HG03457 (cell line): ENCODE measurements at regions not wholly inside any gene's neighbourhood (a gene's known extent, or its start where the extent isn't known, plus 50 kb on each side); places are given as distances from the start of the nearest gene placed in this dataset.

Source experiments
- ATAC-seq: cut with Tn5 transposase; IDR thresholded peaks from one replicate; pipeline ENCODE4 v1.9.1; 2021; ENCODE audit warnings: moderate number of reproducible peaks; ENCODE audit not compliant: unreplicated experiment

DNA sequence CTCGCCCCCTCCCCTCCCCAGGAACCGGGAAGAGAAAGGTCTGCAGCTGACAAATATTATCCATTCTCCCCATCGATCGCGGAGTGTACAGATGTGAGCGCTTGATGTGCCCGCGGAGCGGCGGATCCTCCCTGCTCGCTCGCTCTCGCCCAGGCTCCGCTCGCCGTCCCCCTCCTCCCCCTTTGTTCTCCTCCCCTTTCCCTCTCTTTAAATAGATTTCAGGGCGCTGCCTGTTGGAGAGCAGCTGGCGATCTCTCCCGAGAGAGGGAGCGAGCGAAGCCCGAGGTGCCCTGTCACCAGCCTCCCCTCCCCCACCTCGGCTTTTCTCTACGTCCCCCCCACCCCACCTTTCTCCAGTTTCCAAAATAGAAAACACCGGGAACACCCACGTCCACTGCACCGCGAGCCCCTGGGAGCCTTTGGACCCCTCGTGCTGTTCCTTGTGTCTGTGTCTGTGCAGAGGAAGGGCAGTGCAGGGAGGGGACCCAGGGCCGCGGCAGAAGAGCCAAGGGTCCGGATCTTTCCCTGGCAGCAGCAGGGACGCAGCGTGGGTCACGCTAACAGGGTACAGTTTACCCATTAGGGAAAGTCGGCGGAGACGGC, 56.6 kb upstream of the BCOR start:
- ATAC-seq, result no peak

DNA sequence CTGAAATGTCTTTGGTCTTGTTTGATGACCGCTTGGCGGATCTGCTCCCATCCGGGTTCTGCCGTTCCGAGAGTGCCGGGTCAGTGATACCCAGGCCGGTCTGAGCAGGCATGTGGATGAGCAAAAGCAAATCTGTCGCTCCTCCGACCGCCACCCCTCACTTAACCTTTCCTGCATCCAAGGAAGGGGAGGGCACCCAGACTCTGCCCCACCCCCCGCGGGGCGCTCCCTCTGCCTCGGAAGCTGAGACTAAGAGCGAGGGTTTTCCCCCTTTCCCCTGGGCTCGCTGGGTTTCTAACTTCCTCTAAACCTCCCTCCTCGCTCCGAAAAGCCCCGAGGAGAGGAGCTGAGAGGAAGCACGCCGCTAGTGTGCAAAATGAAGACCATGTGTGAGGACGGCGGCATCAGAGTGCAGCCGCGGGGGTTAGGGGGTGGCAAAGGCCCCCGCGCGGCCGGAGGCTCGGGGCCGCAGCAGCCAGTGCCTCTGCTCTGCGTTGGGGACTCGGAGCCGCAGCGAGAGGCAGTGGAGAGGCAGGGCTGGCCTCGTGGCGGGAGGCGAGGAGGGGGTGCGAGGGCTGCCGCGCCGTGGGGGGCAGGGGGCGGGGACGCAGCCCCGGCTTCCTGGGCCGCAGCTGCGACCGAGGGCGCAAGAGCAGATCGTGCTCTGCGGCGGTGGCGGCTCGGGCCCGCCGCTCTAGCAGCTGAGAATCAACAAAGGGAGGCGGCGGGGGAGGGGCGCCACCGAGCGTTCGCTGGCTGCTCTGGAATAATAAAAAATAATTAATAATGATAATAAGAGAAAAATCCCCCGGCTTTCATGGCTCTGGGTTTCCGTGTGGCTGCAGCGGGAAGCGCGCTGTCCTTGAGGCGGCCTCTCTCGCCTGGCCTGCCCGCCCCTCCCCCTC, 55.8 kb upstream of the BCOR start:
- no peak for ATAC-seq

DNA sequence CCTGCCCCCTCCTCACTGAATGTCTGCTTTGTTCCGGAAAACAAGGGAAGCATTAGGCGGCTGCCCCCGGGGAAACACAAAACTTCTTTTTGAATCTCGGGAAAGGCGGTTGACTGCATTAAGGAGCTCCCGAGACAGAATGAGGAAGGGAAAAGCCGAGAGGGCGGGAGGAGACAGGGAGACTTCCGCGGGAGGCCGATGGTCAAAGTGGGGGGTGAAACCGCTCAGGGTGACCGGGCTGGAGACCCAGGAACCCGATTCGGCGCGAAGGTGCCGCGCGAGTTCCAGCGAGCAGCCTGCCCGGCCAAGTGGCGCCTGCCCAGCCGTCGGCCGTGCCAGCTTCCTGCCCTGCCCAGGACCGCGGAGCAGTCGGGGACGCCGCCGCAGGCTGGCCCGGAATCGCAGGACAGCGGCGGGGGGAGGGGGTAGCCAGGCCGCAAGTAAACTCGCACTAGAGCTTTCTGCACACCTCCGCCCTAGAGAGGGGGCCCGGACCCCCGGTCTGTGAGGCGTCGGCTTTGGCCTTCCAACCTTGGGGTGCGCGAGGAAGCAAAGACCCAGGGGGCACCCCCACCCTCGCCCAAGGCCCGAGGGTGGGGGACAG, 55.1 kb upstream of the BCOR start:
- no peak for ATAC-seq

DNA sequence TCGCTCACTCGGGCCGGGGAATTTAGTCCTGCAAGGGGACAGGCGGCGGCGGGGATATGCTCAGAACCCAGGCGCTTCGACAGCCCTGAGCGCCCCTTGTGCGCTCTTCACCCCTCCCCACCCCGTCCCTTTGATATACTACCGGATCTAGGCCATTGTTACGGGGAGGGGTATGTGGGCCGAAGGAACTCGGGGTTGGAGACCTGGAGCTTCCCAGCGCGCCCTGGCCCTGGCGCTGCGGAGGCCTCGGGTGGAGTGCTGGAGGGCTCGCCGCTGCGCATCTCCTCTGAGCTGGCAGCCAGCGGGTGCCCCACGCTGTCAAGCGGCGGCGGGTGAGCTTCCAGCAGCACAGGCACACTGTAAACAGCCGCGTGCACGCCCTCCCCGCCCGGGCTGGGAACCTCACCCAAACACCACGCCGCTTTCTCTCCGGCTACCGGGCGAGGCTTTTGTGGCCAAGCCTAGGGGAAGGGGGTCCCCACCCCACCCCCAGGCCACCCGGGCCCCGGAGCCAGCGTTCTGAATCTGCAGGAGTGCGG, 54.5 kb upstream of the BCOR start:
- no peak for ATAC-seq

DNA sequence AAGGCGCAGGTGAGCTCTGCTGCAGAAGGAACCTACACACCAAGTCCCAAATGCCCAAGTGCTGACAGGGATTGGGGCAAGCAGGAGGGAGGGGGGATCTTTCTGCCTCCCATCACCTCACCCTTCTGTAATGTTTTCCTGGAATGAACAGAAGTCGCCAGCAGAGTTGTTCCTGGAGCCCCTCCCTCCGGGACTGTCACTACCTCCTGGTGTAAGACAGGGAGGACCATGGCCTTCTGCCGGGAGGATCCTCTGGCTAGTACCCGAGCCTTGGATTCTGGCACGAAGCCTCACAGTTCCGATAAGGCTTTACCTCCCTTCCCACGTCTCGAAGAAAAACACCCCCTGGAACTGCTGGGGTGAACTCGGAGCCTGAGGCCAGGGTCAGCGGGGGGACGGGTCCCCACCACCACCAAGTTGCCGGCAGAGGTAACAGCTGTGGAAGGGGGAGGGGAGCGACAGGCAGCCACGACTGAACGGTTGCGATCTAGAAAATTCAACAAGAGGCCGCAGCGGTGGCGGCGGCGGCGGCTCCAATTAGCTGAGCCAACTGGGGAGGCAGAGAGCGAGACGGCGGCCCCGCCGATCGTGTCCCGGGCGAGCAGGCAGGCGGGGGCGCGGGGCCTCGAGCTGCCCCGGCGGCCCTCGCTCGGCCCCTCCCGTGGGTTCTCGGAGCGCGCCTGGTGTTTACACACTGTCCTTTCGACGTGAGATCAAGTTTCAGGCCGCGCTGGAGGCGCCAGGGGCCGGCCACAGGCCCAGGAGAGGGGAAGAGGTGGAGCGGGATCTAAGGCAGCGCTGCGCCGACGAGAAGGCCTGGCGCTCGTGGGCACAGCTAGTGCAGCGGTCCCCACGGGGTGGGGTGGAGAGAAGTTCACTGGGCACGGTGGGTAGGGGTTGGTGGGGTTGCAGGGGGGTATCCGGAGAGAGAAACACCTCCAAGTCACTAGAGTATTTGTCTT, 53.7 kb upstream of the BCOR start:
- no peak for ATAC-seq

DNA sequence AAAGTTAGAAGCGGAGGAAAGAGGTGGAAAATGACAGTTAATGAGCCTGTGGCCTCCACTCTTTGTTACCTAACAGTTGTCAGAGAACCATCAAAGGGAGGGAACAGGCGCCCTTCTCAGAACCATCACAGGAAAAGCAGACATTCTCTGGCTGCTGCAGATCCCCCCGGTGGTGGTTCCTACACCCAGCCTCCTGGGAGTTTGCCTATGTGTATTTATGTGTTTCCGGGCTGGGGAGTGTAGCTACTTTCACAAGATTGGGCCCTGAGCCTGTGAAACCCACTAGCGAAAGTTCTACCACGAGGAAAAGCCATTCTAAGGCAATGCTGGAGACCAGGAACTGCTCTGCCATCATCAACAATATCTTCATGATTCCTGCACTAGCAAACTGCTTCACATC, 52.7 kb upstream of the BCOR start:
- no peak for ATAC-seq

DNA sequence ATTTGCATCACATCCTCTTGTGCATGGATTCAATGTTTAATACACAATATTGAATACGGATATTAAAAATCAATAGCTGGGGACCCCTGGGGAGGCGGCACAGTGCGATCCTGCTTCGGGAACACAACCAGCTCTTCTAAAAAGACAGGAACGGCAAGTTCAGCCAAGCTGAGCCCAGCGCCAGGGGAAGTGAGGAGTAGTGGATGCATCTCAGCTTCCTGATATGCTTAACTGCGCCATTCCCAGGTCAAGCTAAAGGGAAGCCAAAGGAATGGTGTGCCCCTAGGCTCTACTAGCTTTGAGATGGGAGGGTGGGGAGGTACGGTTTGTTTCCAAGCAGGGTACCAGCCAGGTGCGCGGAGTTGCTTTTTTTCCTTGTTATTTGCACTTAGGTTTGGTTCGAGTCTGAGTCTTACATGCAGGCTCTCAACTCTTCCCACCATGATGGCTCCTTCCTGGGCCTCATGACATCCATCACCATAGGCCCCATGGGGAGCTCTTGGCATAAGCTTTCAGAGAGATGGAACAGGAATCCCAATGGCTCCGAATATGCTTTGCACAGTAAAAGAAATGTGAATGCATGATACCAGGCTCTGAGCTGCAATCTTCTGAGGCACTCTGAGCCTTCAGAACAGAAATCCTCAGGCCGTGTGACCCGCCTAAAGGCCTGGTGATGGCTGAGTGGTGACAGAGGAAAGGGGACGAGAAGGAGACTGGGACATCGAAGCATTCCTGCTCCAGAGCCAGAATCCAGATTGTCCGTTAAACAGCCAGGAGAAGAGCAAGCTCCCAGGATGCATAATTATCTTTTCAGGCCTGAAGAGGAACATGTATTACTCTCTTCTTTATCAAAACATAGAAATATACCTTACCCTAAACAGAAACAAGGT, 51.8 kb upstream of the BCOR start:
- ATAC-seq, result no peak

DNA sequence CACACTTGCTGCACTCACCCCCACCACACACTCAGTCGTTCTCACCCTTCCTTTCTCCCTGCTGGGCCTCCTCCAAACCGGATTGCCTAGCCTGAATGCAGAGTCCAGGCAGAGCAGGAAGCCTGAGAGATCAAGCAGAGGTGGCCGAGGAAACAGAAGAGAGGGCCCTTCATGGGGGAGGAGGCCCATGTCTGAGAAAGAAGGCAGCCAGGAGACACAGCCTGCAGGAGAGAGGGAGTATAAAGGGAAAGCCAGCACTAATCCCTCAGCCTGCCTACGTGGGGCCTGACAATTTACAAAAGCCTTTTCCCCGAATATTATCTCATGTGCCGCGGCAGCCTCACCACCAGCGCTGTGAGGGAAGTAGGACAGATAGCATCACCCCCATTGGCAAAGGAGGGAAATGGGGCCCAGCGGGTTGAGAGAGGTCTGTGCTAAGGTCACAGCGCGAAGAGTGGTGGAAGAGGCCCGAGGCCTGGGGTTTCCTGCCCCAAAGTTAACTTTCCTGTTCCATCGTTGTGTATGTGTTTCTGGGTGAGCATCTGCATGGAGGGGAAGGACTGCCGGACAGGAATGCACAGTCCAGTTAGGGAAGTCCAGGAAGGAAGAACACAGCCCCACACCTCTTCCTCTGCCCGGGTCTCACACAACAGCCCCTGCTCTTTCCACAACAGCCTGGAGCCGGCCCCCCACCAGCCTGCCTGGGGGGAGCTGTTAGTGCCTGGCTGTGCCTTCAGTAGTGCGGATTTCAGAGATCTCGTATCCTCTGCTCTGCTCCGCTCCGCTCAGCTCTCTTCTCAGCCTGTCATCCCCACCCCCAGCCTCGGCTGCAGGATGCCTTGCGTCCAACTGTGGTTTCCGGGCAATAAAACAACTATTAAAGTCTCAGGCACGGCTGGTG, 50.9 kb upstream of the BCOR start:
- no peak for ATAC-seq

DNA sequence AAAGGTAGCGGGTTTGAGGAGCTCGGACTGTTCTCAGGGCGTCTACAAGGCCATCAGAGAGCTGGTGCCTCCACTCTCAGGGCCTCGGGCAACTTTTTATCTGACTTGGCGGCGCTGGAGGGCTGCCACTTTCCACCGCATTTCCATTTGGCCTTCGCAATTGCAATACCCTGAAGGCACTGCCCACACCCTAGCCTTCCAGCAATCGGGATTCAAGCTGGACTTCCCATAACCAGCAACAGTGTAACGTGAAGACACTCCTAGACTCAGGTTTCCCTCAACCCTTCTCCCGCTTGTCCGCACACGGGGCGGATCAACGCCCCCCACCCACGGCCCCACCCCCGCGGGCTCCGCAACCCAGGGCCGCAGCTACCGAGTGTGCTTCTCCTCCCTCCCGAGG, 50.2 kb upstream of the BCOR start:
- no peak for ATAC-seq
